HG03354 (cell line): ENCODE measurements at regions not wholly inside any gene's neighbourhood (a gene's known extent, or its start where the extent isn't known, plus 50 kb on each side); places are given as distances from the start of the nearest gene placed in this dataset.

Experiments used
- ATAC-seq: cut with Tn5 transposase; IDR thresholded peaks from one replicate; pipeline ENCODE4 v1.9.1; 2021; ENCODE audit warnings: mild to moderate bottlenecking; ENCODE audit not compliant: unreplicated experiment, poor library complexity, severe bottlenecking

- ATAC-seq: no peak
Observed at GRCh38 chr20:20837574-20838021, 125.2 kb upstream of the RALGAPA2 start.

GRCh38 chr20:20836836-20837235 is 124.4 kb upstream of the RALGAPA2 start:
- no peak for ATAC-seq

- no peak for ATAC-seq
Observed at GRCh38 chr20:20835897-20836296, 123.5 kb upstream of the RALGAPA2 start.

GRCh38 chr20:20834008-20834407 is 121.6 kb upstream of the RALGAPA2 start:
- no peak for ATAC-seq

- ATAC-seq: no peak
Observed at GRCh38 chr20:20832715-20833114, 120.3 kb upstream of the RALGAPA2 start.

- ATAC-seq: no peak
Observed at GRCh38 chr20:20831794-20832193, 119.3 kb upstream of the RALGAPA2 start.

GRCh38 chr20:20829681-20830080 is 117.2 kb upstream of the RALGAPA2 start:
- ATAC-seq: no peak

- ATAC-seq: no peak
Observed at GRCh38 chr20:20827992-20828597, 115.7 kb upstream of the RALGAPA2 start.

- peak; percentile 81 for ATAC-seq
Observed at GRCh38 chr20:20824924-20825584, 112.6 kb upstream of the RALGAPA2 start.

- no peak for ATAC-seq
Observed at GRCh38 chr20:20823476-20823881, 111.0 kb upstream of the RALGAPA2 start.

GRCh38 chr20:20821484-20822260 is 109.2 kb upstream of the RALGAPA2 start:
- no peak for ATAC-seq

- no peak for ATAC-seq
Observed at GRCh38 chr20:20820785-20821483, 108.5 kb upstream of the RALGAPA2 start.

- no peak for ATAC-seq
Observed at GRCh38 chr20:20820104-20820503, 107.7 kb upstream of the RALGAPA2 start.

GRCh38 chr20:20816969-20817755 is 104.7 kb upstream of the RALGAPA2 start:
- no peak for ATAC-seq

GRCh38 chr20:20815711-20816455 is 103.4 kb upstream of the RALGAPA2 start:
- no peak for ATAC-seq

GRCh38 chr20:20814685-20815084 is 102.2 kb upstream of the RALGAPA2 start:
- no peak for ATAC-seq

GRCh38 chr20:20812136-20812535 is 99.7 kb upstream of the RALGAPA2 start:
- no peak for ATAC-seq

GRCh38 chr20:20808016-20808415 is 95.6 kb upstream of the RALGAPA2 start:
- no peak for ATAC-seq
